Ascending aorta (tissue), 2 donors: ENCODE measurements at regions not wholly inside any gene's neighbourhood (a gene's known extent, or its start where the extent isn't known, plus 50 kb on each side); places are given as distances from the start of the nearest gene placed in this dataset.

Experiments
- DNase-seq, 2 donors: peaks; one replicate each; pipeline ENCODE4 v3.0.0-alpha.2; 2019; ENCODE audit warnings: low spot score in 2 of 2
- H3K27ac ChIP-seq, 2 donors: fragments of 200-600 bp; sonication (generic); one replicate each; pipeline ENCODE4 v1.5.1; 2016 to 2017; ENCODE audit warnings: mild to moderate bottlenecking in 1 of 2
- H3K27me3 ChIP-seq: fragments of 200-600 bp; sonication (generic); one replicate; pipeline ENCODE4 v1.5.1; 2017
- H3K36me3 ChIP-seq, 2 donors: fragments of 200-600 bp; sonication (generic); one replicate each; pipeline ENCODE4 v1.5.1; 2016
- H3K4me1 ChIP-seq, 2 donors: fragments of 200-600 bp; sonication (generic); one replicate each; pipeline ENCODE4 v1.5.1; 2016 to 2017; ENCODE audit warnings: mild to moderate bottlenecking in 1 of 2
- H3K4me3 ChIP-seq, 2 donors: fragments of 200-600 bp; sonication (generic); one replicate each; pipeline ENCODE4 v1.5.1; 2016 to 2017; ENCODE audit warnings: mild to moderate bottlenecking in 1 of 2
- H3K9me3 ChIP-seq, 2 donors: fragments of 200-600 bp; sonication (generic); one replicate each; pipeline ENCODE4 v1.5.1; 2016
- CTCF ChIP-seq, 3 experiments: fragments of 200-600 bp in 2 of 3; fragments of 450-650 bp in 1 of 3; sonication (generic) in 2 of 3; IDR thresholded peaks; one replicate each; pipeline ENCODE4 v1.5.1; 2016 to 2019; ENCODE audit warnings: antibody characterized with exemption in 3 of 3, mild to moderate bottlenecking in 1 of 3, moderate library complexity in 1 of 3
- intact Hi-C: fragments of 100-400 bp; cut with DNase I; formaldehyde crosslinking; loops from one replicate; pipeline ENCODE4 v1.15.1; 2023

- H3K27me3 ChIP-seq, result no peaks in the 10 kb centered on the region
- no peaks in the 10 kb centered on the region for H3K9me3 ChIP-seq
- no peaks in the 10 kb centered on the region for H3K4me1 ChIP-seq
- intact Hi-C loops, result no loop called here
- no peak for DNase-seq
- no peak for TF ChIP-seq CTCF (IDR thresholded peaks at IDR 0.05)
- no peak overlapping the region for H3K4me3 ChIP-seq
- H3K27ac ChIP-seq, result no peak overlapping the region
- H3K36me3 ChIP-seq, result no peaks in the 10 kb centered on the region
Observed at GRCh38 chr13:109608503-109608902, 177.9 kb downstream of the IRS2 start.

GRCh38 chr13:109608059-109608458 lies 178.3 kb downstream of the IRS2 start:
- Histone ChIP-seq H3K27me3 (no peaks in the 10 kb centered on the region), H3K4me3 (no peak overlapping the region), H3K9me3 (no peaks in the 10 kb centered on the region), H3K36me3 (no peaks in the 10 kb centered on the region), H3K27ac (no peak overlapping the region), H3K4me1 (no peaks in the 10 kb centered on the region)
- no peak for DNase-seq
- no peak for TF ChIP-seq CTCF (IDR thresholded peaks at IDR 0.05)
- intact Hi-C loops, result no loop called here

- intact Hi-C loops, result no loop called here
- H3K27ac ChIP-seq, result no peak overlapping the region
Observed at GRCh38 chr13:109606520-109606919, 179.9 kb downstream of the IRS2 start.

GRCh38 chr13:109605846-109606245 lies 180.5 kb downstream of the IRS2 start:
- intact Hi-C loops, result no loop called here
- TF ChIP-seq CTCF (IDR thresholded peaks at IDR 0.05), result no peak
- DNase-seq, result no peak

More at GRCh38 chr13:109606520-109606919, 179.9 kb downstream of the IRS2 start:
- Histone ChIP-seq H3K27me3 (no peaks in the 10 kb centered on the region), H3K4me1 (no peaks in the 10 kb centered on the region), H3K9me3 (no peaks in the 10 kb centered on the region), H3K4me3 (no peak overlapping the region), H3K36me3 (no peaks in the 10 kb centered on the region)
- no peak for TF ChIP-seq CTCF (IDR thresholded peaks at IDR 0.05)
- no peak for DNase-seq

GRCh38 chr13:109604894-109605293 lies 181.5 kb downstream of the IRS2 start:
- TF ChIP-seq CTCF (IDR thresholded peaks at IDR 0.05), result no peak
- no peaks in the 10 kb centered on the region for H3K36me3 ChIP-seq
- DNase-seq, result no peak
- intact Hi-C loops, result no loop called here
- no peaks in the 10 kb centered on the region for H3K4me1 ChIP-seq
- no peak overlapping the region for H3K27ac ChIP-seq
- no peak overlapping the region for H3K4me3 ChIP-seq
- H3K9me3 ChIP-seq, result no peaks in the 10 kb centered on the region
- H3K27me3 ChIP-seq, result no peaks in the 10 kb centered on the region

More at GRCh38 chr13:109605846-109606245, 180.5 kb downstream of the IRS2 start:
- H3K27ac ChIP-seq, result no peak overlapping the region
- no peaks in the 10 kb centered on the region for H3K36me3 ChIP-seq
- H3K4me1 ChIP-seq, result no peaks in the 10 kb centered on the region
- no peaks in the 10 kb centered on the region for H3K27me3 ChIP-seq
- no peak overlapping the region for H3K4me3 ChIP-seq
- no peaks in the 10 kb centered on the region for H3K9me3 ChIP-seq

GRCh38 chr13:109602356-109602755 lies 184.0 kb downstream of the IRS2 start:
- H3K36me3 ChIP-seq, result no peaks in the 10 kb centered on the region
- DNase-seq, result no peak
- no peak for TF ChIP-seq CTCF (IDR thresholded peaks at IDR 0.05)
- H3K4me3 ChIP-seq, result no peak overlapping the region
- intact Hi-C loops, result no loop called here
- H3K4me1 ChIP-seq, result no peaks in the 10 kb centered on the region
- no peaks in the 10 kb centered on the region for H3K9me3 ChIP-seq
- H3K27me3 ChIP-seq, result no peaks in the 10 kb centered on the region
- H3K27ac ChIP-seq, result no peak overlapping the region
